Lung (tissue), 11 donors: ENCODE measurements at regions not wholly inside any gene's neighbourhood (a gene's known extent, or its start where the extent isn't known, plus 50 kb on each side); places are given as distances from the start of the nearest gene placed in this dataset.

Experiments
- ATAC-seq: fragments of 200-7000 bp; cut with Tn5 transposase; one replicate; pipeline ENCODE4 v1.9.1; 2020; ENCODE audit warnings: moderate number of reproducible peaks; ENCODE audit not compliant: insufficient read depth, low FRiP score
- DNase-seq, 3 donors: peaks; one replicate each; pipeline ENCODE4 v3.0.0-alpha.2; 2013 to 2017
- H3K27ac ChIP-seq, 2 donors: one replicate each; pipeline ENCODE4 v1.5.1; 2013; ENCODE audit warnings: mild to moderate bottlenecking in 2 of 2, moderate library complexity in 2 of 2, control low read depth in 1 of 2, inconsistent platforms in 1 of 2, low read depth in 1 of 2, low read length in 1 of 2
- H3K27me3 ChIP-seq, 3 donors: one replicate each; pipeline ENCODE4 v1.5.1; 2013; ENCODE audit warnings: low read length in 2 of 3; ENCODE audit not compliant: control insufficient read depth in 3 of 3, insufficient read depth in 3 of 3
- H3K36me3 ChIP-seq, 4 donors: one replicate each; pipeline ENCODE4 v1.5.1; 2013; ENCODE audit warnings: low read length in 4 of 4, mild to moderate bottlenecking in 1 of 4, moderate library complexity in 1 of 4; ENCODE audit not compliant: control insufficient read depth in 4 of 4, insufficient read depth in 4 of 4
- H3K4me1 ChIP-seq, 5 donors: one replicate each; pipeline ENCODE4 v1.5.1; 2013; ENCODE audit warnings: low read length in 5 of 5, mild to moderate bottlenecking in 2 of 5, moderate library complexity in 1 of 5; ENCODE audit not compliant: control insufficient read depth in 5 of 5, insufficient read depth in 5 of 5
- H3K4me3 ChIP-seq: one replicate; pipeline ENCODE4 v1.5.1; 2013; ENCODE audit warnings: mild to moderate bottlenecking, control low read depth, moderate library complexity
- H3K9ac ChIP-seq, 2 donors: one replicate each; pipeline ENCODE4 v1.5.1; 2013; ENCODE audit warnings: low read length in 2 of 2, control low read depth in 1 of 2; ENCODE audit not compliant: insufficient read depth in 1 of 2
- H3K9me3 ChIP-seq, 4 donors: one replicate each; pipeline ENCODE4 v1.5.1; 2013; ENCODE audit warnings: low read length in 3 of 4, mild to moderate bottlenecking in 1 of 4, moderate library complexity in 1 of 4; ENCODE audit not compliant: control insufficient read depth in 4 of 4, insufficient read depth in 3 of 4
- WGBS, 2 donors: extraction: QIAGEN DNeasy Blood & Tissue Kit; methylation state at CpG; one replicate each; pipeline ENCODE4 v1.1.7; 2013; 5-methylcytosine and 5-hydroxymethylcytosine counted together
- TF ChIP-seq, protein P1 (sequence below): IDR thresholded peaks from 2 replicates; pipeline ENCODE4 v1.5.1; 2012; ENCODE audit warnings: mild to moderate bottlenecking; ENCODE audit errors: control extremely low read depth, extremely low read depth
- donor health status: control.
- donor health status: control.
- donor health status: Bipolar disorder and iron deficiency.
- donor health status: healthy.
- donor health status: DM: yes; HTN: yes; CAD: no.

- 77% methylated on average over 3 of the region's 3 CpGs for WGBS, 2 donors
- Histone ChIP-seq H3K36me3 (no peaks in the 10 kb centered on the region), H3K9ac (no peak overlapping the region), H3K4me1 (peaks cover 0 to 4% (median 0%) of the 10 kb centered on the region in 5 donors), H3K27me3 (no peaks in the 10 kb centered on the region), H3K4me3 (no peak overlapping the region), H3K9me3 (no peaks in the 10 kb centered on the region), H3K27ac (no peak overlapping the region)
- TF ChIP-seq, protein P1, sequence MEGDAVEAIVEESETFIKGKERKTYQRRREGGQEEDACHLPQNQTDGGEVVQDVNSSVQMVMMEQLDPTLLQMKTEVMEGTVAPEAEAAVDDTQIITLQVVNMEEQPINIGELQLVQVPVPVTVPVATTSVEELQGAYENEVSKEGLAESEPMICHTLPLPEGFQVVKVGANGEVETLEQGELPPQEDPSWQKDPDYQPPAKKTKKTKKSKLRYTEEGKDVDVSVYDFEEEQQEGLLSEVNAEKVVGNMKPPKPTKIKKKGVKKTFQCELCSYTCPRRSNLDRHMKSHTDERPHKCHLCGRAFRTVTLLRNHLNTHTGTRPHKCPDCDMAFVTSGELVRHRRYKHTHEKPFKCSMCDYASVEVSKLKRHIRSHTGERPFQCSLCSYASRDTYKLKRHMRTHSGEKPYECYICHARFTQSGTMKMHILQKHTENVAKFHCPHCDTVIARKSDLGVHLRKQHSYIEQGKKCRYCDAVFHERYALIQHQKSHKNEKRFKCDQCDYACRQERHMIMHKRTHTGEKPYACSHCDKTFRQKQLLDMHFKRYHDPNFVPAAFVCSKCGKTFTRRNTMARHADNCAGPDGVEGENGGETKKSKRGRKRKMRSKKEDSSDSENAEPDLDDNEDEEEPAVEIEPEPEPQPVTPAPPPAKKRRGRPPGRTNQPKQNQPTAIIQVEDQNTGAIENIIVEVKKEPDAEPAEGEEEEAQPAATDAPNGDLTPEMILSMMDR: no peak
- DNase-seq (no peak), ATAC-seq (no peak)
Measured at GRCh38 chr9:28255174-28255573, 681.9 kb upstream of the C9orf72 start.

GRCh38 chr9:28260330-28260729 lies 687.0 kb upstream of the C9orf72 start:
- no peak for DNase-seq
- Histone ChIP-seq H3K9ac (no peak overlapping the region), H3K27me3 (no peaks in the 10 kb centered on the region), H3K27ac (no peak overlapping the region), H3K4me3 (no peak overlapping the region), H3K36me3 (no peaks in the 10 kb centered on the region), H3K9me3 (no peaks in the 10 kb centered on the region), H3K4me1 (no peaks in the 10 kb centered on the region)
- ATAC-seq: no peak
- 90 to 91% methylated on average over 4 of the region's 4 CpGs for WGBS, 2 donors
- TF ChIP-seq, protein P1: no peak

DNA sequence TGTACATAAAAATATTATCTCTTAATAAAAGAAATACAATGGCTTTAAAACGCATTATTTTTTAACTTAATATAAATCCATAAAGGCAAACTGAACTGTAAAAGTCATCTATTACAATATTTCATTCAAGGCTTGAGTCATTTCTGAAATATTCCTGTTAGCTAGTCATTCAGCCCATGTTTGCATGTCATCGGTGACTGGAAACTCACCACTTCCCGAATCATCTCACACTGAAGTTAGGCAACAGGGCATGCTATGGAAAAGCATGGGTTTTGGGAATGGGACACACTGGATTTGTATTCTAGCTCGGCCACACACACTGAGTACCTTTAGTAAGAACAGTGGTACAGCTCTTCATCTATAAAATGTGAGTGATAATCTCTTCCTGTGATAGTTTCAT lies 691.1 kb upstream of the C9orf72 start:
- Histone ChIP-seq H3K36me3 (no peaks in the 10 kb centered on the region), H3K27me3 (no peaks in the 10 kb centered on the region), H3K4me1 (no peaks in the 10 kb centered on the region), H3K9me3 (no peaks in the 10 kb centered on the region), H3K9ac (no peak overlapping the region), H3K4me3 (no peak overlapping the region), H3K27ac (no peak overlapping the region)
- WGBS, 2 donors: 90 to 91% methylated on average over 4 of the region's 4 CpGs
- DNase-seq (no peak), ATAC-seq (no peak)
- TF ChIP-seq, protein P1: no peak

GRCh38 chr9:28267351-28267750 lies 694.1 kb upstream of the C9orf72 start:
- Histone ChIP-seq H3K27ac (no peak overlapping the region), H3K4me3 (no peak overlapping the region), H3K27me3 (no peaks in the 10 kb centered on the region), H3K36me3 (no peaks in the 10 kb centered on the region), H3K9me3 (no peaks in the 10 kb centered on the region), H3K4me1 (no peaks in the 10 kb centered on the region), H3K9ac (no peak overlapping the region)
- TF ChIP-seq, protein P1: no peak
- 78 to 79% methylated on average over 6 of the region's 6 CpGs for WGBS, 2 donors
- DNase-seq: no peak
- no peak for ATAC-seq
